ENCODE measurements at regions not wholly inside any gene's neighbourhood (a gene's known extent, or its start where the extent isn't known, plus 50 kb on each side); places are given as distances from the start of the nearest gene placed in this dataset.
A peak's percentile ranks its signal among the peaks of the same experiment; 100 is the strongest.

DNA sequence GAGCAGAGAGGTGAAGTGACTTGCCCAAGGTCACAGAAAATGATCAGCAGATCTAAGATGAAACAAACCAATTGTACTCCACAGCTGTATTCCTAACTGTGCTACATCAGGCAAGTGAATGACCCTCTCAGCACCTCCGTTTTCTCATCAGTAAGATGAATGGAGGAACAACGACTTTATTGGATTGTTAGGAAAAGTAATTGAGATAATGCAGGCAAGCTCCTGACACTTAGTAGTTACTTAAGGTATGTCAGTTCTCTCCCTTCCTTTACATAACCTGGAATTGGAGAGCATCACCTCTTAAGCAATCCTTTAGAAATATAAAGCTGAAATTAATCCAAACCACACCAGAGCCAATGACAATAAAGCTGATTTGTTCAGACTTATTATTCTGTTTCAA, 451.2 kb upstream of the CD180 start:
- ATAC-seq (ENCODE audit: insufficient number of reproducible peaks, low FRiP score, low read depth) (no peak), DNase-seq (ENCODE audit: low spot score) (no peak)
- peaks cover 12 to 46% of the 10 kb centered on the region in 2 donors for H3K4me1 ChIP-seq (ENCODE audit: control insufficient read depth in 1 of 2, low read depth in 2 of 2)
- H3K27ac ChIP-seq = peak overlapping the region; percentile 11 to 20
- peak overlapping the region; percentile 22 for H3K4me3 ChIP-seq
- TF ChIP-seq, protein P1, sequence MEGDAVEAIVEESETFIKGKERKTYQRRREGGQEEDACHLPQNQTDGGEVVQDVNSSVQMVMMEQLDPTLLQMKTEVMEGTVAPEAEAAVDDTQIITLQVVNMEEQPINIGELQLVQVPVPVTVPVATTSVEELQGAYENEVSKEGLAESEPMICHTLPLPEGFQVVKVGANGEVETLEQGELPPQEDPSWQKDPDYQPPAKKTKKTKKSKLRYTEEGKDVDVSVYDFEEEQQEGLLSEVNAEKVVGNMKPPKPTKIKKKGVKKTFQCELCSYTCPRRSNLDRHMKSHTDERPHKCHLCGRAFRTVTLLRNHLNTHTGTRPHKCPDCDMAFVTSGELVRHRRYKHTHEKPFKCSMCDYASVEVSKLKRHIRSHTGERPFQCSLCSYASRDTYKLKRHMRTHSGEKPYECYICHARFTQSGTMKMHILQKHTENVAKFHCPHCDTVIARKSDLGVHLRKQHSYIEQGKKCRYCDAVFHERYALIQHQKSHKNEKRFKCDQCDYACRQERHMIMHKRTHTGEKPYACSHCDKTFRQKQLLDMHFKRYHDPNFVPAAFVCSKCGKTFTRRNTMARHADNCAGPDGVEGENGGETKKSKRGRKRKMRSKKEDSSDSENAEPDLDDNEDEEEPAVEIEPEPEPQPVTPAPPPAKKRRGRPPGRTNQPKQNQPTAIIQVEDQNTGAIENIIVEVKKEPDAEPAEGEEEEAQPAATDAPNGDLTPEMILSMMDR (IDR thresholded peaks at IDR 0.05) = no peak
- no peaks in the 10 kb centered on the region for H3K36me3 ChIP-seq
- no peaks in the 10 kb centered on the region for H3K27me3 ChIP-seq (replicated peaks; ENCODE audit: insufficient read depth)
- no peaks in the 10 kb centered on the region for H3K9me3 ChIP-seq

- no peaks in the 10 kb centered on the region for H3K27me3 ChIP-seq (replicated peaks; ENCODE audit: insufficient read depth)
- no peak overlapping the region for H3K4me3 ChIP-seq
- no peaks in the 10 kb centered on the region for H3K9me3 ChIP-seq
- TF ChIP-seq, protein P1 (IDR thresholded peaks at IDR 0.05) = no peak
- H3K27ac ChIP-seq = no peak overlapping the region
- H3K36me3 ChIP-seq = no peaks in the 10 kb centered on the region
- H3K4me1 ChIP-seq (ENCODE audit: control insufficient read depth in 1 of 2, low read depth in 2 of 2) = peaks cover 12 to 51% of the 10 kb centered on the region in 2 donors
- DNase-seq (ENCODE audit: low spot score) (no peak), ATAC-seq (ENCODE audit: insufficient number of reproducible peaks, low FRiP score, low read depth) (no peak)
Measured at GRCh38 chr5:67644221-67644920, 447.8 kb upstream of the CD180 start.

DNA sequence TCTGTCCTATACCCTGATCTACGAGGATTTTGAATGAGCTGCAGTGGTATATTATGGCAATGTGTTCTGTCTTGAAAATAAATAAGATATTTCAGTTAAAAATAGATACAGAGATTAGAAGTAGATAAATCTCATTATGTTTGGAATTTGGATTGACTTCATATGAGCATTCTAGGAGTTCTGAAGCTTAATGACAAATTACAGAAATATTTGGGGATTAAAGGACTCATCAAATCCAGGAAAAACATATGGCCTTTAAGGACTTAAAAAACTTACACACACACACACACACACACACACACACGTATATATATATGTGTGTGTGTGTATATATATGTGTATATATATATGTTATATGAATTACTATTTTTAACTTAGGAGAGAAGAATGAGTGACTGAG, 446.9 kb upstream of the CD180 start:
- Histone ChIP-seq H3K27me3 (replicated peaks; ENCODE audit: insufficient read depth) (no peaks in the 10 kb centered on the region), H3K9me3 (no peaks in the 10 kb centered on the region), H3K4me1 (ENCODE audit: control insufficient read depth in 1 of 2, low read depth in 2 of 2) (peaks cover 11 to 45% of the 10 kb centered on the region in 2 donors), H3K4me3 (no peak overlapping the region), H3K27ac (no peak overlapping the region), H3K36me3 (no peaks in the 10 kb centered on the region)
- TF ChIP-seq, protein P1 (IDR thresholded peaks at IDR 0.05) = no peak
- DNase-seq (ENCODE audit: low spot score) = no peak
- ATAC-seq (ENCODE audit: insufficient number of reproducible peaks, low FRiP score, low read depth) = no peak

GRCh38 chr5:67639976-67640375, 443.4 kb upstream of the CD180 start:
- Histone ChIP-seq H3K27ac (no peak overlapping the region), H3K4me1 (ENCODE audit: control insufficient read depth in 1 of 2, low read depth in 2 of 2) (peaks cover 5 to 33% of the 10 kb centered on the region in 2 donors), H3K4me3 (no peak overlapping the region), H3K9me3 (no peaks in the 10 kb centered on the region), H3K36me3 (no peaks in the 10 kb centered on the region), H3K27me3 (replicated peaks; ENCODE audit: insufficient read depth) (no peaks in the 10 kb centered on the region)
- TF ChIP-seq, protein P1 (IDR thresholded peaks at IDR 0.05) = no peak
- no peak for ATAC-seq (ENCODE audit: insufficient number of reproducible peaks, low FRiP score, low read depth)
- DNase-seq (ENCODE audit: low spot score) = no peak

DNA sequence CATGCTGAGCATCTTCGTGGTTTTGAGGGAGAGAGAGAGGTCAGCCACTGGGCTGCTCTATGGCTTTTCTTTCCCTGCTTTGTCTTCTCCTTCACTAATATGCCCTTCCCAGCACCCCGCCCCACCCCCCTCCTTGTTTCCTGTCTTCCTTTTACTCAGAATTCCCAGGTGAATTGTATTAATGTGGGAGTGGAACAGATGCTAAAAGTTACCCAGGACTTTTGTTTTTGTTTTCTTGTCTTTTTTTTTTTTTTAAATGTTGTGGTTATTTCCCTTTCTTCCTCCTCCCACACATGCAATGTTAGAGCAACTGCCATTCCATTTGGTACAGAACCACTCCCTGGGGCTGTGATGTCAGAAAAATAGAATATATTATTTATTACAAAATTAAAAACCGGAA, 442.7 kb upstream of the CD180 start:
- H3K9me3 ChIP-seq = no peaks in the 10 kb centered on the region
- H3K4me1 ChIP-seq (ENCODE audit: control insufficient read depth in 1 of 2, low read depth in 2 of 2) = peaks cover 5 to 33% of the 10 kb centered on the region in 2 donors
- ATAC-seq (ENCODE audit: insufficient number of reproducible peaks, low FRiP score, low read depth) (no peak), DNase-seq (ENCODE audit: low spot score) (no peak)
- no peak overlapping the region for H3K4me3 ChIP-seq
- TF ChIP-seq, protein P1 (IDR thresholded peaks at IDR 0.05) = no peak
- no peaks in the 10 kb centered on the region for H3K27me3 ChIP-seq (replicated peaks; ENCODE audit: insufficient read depth)
- no peak overlapping the region for H3K27ac ChIP-seq
- H3K36me3 ChIP-seq = no peaks in the 10 kb centered on the region
